HTR-8/SVneo (cell line): ENCODE measurements at regions not wholly inside any gene's neighbourhood (a gene's known extent, or its start where the extent isn't known, plus 50 kb on each side); places are given as distances from the start of the nearest gene placed in this dataset.

Experiments used
- DNase-seq: peaks from one replicate; pipeline ENCODE4 v3.0.0; 2011; ENCODE audit warnings: low spot score, mixed read lengths; ENCODE audit not compliant: insufficient read length
- FAIRE-seq: peaks from 2 replicates; lab custom pipeline; 2011; peaks lifted over from hg19 to GRCh38; lab: Jason Lieb, UNC

GRCh38 chr1:82896036-82896435 lies 1095.3 kb downstream of the ADGRL2 start:
- FAIRE-seq (no peak), DNase-seq (no peak)

DNA sequence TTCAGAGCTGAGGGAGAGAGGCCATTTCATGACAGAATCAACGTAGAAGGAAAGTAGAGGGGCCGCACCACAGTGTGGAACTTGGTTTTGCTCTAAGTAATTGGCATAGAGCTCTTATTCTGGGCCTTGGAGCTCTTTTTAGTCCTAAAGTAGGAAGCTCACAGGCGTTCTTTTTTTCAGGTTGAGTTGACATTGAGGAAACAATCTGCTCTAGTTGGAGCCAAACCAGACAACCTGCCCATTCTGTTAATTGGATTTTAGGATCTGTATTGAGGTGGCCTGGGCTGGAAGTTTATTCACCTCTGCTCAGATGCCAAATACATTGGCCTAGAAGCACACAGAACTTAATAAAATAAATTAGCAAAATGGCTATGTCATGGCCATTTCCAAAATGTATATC lies 1093.9 kb downstream of the ADGRL2 start:
- DNase-seq (no peak), FAIRE-seq (no peak)

GRCh38 chr1:82893712-82894470 lies 1093.2 kb downstream of the ADGRL2 start:
- DNase-seq (no peak), FAIRE-seq (no peak)

- no peak for DNase-seq
- FAIRE-seq, result no peak
These were observed 1079.8 kb downstream of the ADGRL2 start for GRCh38 chr1:82880506-82880905.

DNA sequence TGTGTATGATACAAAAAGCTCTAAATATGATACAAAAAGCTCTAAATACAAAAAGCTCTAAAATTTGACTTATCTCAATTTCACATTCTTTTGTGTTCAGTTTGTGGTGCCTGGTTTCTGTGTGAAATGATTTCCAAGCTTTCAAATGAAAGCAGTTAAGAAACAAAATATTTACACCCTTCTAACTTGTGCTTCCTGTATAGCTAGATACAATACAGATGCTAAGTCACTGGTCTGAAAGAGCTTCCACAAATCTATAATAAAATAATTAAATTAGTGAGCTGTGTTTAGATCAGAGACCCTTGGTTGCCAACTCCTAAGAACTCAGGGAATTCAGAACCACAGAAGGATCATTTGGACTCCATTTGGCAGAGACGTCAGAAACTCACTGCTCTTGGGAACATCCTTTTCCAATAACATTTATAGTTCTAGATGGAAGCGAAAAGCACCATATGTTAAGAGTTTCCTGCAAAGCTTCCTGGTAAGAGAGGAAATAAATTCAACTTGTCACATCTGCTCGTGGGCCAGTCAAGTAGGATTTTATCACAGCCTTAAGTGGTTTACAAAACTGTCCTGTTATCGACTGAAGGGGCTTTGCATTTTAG lies 1079.1 kb downstream of the ADGRL2 start:
- DNase-seq (no peak), FAIRE-seq (no peak)

DNA sequence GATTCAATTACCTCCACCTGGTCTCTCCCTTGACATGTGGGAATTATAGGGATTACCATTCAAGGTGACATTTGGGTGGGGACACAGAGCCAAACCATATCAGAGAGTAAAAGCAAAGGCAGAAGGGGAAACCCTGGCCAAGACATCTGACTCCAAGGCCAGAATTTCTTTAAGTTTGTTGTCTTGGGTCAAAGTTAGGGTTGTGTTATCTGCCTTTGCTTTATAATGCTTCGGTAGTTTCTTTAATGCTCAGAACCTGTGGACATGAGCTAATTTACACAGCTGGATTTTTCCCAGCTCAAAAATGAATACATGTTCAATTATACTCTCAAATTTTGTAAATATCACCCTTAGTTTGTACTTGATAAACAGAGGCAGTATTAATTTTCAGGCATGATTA lies 1074.4 kb downstream of the ADGRL2 start:
- DNase-seq, result no peak

DNA sequence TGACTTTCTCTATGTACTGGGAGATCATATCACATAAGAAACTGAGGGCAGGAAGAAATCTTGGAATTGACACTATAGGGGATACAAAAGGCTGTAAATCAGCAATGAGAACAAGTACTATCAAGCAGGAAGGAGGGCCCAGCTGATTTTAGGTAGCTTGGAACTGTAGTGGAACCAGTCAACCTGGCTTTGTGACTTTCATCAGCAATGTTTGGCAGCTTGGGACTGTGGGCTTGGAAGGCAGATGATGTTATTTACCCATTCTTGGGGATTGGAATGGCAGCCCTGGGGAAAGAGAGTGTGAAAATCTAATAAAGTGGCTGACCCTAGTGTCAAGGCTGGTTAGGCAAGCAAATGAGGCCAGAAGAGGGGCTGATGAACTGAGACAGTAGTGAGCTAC lies 1073.3 kb downstream of the ADGRL2 start:
- DNase-seq, result no peak
- no peak for FAIRE-seq

More for the DNA sequence above, 1074.4 kb downstream of the ADGRL2 start:
- FAIRE-seq, result no peak

GRCh38 chr1:82870332-82870731 lies 1069.6 kb downstream of the ADGRL2 start:
- DNase-seq (no peak), FAIRE-seq (no peak)

DNA sequence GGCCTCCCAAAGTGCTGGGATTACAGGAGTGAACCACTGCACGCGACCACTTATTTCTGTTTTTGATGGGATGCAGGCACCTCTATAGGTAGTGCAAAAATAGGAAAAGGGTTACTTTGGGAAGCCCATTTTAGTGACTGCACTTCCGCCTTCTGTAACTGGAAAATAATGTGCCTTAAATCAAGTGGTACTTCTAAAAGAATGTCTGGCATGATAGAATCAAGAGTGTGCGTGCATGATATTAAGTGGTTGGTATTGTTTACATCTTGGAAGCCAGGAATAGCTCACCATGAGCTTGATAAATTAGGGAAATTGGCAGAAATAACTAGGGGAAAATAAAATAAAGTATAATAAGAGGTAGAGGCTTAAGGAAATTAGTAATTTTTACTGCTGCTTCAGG lies 1067.0 kb downstream of the ADGRL2 start:
- DNase-seq, result no peak
- FAIRE-seq, result no peak

DNA sequence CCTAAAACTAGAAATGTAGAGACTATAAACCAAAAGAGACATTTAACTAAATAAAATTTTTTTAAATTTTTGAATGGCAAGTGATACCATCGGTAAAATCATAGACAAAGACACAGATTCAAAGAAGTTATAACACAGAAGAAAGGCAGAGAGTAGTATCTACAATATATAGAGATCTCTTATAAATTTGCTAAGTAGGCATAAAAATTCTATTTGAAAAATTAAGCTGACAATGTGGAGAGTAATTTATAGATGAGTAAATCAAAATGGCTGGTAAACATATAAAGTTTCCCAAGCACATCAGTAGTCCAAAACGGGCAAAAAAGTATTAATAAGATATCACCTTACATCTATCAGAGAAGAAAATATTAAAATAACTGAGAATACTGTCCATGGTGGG lies 1061.0 kb downstream of the ADGRL2 start:
- no peak for DNase-seq
- no peak for FAIRE-seq

DNA sequence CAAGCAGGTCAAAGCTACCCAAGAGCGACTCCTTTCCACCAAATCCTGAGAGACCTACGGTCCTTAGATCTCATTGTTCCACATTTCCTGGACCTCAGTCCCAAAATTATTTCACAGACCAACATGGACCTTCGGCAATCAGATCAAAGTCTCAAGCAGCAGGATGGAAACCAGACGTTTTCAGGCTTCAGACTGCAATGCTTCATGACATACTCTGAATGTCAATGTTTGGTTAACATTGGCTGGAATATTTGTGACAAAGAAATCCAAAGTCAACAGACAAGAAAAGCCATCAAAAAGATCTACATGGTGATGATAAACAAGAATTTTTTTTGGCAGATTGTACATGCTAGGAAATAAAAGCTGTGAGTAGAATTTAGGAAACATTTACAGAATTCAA lies 1057.3 kb downstream of the ADGRL2 start:
- DNase-seq (no peak), FAIRE-seq (no peak)

- DNase-seq, result no peak
- no peak for FAIRE-seq
These were observed 1048.7 kb downstream of the ADGRL2 start for GRCh38 chr1:82849460-82849859.

DNA sequence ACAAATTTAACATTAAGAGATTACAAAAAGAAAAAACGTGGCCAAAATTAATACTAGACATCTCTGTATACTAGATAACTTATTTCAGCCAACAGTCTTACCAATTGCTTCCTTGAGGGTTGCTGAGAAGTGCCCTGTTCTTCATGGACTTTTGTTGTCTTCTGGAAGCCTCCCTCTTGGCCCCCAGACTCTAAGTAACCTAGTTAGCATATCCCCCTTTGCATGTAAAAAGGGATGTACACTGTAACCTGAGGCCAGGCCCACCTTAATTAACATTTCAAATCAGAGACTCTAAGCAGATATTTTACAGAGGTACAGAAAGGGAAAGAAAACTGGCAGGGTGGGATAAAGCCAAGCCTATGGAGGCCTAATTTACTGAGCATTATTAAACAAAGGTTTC lies 1047.3 kb downstream of the ADGRL2 start:
- no peak for FAIRE-seq
- DNase-seq, result no peak

DNA sequence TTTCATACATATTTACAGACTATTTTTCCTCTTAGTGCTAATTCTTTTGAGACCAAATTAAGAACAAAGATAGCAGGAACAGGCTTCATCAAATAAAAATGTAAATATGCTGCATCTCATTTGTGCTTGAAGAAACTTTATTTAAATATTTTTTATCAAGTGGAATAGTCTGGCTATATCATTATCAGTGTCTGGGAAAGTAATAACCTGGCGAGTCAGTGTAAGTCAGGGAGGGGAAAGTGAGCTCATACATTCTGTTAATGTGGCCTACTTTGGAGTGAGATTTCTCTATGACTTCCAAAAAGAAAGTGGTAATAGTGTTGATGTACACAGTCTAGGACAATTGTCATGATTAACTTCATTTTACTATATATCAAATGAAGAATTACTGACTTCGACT lies 1045.1 kb downstream of the ADGRL2 start:
- no peak for DNase-seq
- no peak for FAIRE-seq

- DNase-seq, result no peak
- no peak for FAIRE-seq
These were observed 1044.4 kb downstream of the ADGRL2 start for GRCh38 chr1:82844911-82845827.

DNA sequence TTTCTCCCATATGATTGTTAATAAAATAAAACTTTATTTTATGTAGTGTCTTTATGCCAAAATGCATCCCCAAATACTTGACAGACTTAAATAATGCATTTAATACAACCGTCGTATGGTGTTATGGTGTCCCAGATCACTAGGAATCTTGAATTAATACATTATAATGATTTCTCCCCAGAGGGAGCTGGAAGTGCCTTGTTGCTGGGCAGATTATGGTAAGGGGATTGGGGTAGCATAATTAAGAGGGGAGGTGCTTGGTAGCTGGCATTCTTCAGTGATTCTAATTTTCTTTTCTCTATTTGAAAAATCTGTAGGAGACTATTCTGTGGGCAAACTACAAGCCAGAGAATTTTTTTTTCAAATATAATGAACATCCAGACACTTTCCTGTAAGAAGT lies 1043.7 kb downstream of the ADGRL2 start:
- FAIRE-seq (no peak), DNase-seq (no peak)

DNA sequence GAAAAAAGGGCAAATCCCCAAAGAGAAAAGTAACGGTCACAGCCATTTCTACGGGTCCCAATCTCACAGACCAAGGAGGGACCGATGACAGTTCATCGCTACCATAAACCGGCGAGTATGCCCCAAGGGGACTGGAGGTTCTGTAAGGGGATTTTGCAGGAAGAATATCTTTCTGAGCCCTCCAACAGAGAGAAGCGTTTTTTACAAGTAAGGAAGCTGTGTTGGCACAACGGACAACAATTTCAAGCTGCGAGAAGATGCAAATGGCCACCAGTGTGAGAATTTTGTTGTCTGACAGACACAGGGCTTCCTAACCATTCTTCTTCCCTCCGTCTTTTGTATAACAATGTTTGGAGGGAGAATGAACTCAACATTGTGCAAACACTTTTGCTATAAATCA lies 1043.1 kb downstream of the ADGRL2 start:
- FAIRE-seq (no peak), DNase-seq (no peak)

- no peak for DNase-seq
- no peak for FAIRE-seq
These were observed 1039.5 kb downstream of the ADGRL2 start for GRCh38 chr1:82840192-82840591.

DNA sequence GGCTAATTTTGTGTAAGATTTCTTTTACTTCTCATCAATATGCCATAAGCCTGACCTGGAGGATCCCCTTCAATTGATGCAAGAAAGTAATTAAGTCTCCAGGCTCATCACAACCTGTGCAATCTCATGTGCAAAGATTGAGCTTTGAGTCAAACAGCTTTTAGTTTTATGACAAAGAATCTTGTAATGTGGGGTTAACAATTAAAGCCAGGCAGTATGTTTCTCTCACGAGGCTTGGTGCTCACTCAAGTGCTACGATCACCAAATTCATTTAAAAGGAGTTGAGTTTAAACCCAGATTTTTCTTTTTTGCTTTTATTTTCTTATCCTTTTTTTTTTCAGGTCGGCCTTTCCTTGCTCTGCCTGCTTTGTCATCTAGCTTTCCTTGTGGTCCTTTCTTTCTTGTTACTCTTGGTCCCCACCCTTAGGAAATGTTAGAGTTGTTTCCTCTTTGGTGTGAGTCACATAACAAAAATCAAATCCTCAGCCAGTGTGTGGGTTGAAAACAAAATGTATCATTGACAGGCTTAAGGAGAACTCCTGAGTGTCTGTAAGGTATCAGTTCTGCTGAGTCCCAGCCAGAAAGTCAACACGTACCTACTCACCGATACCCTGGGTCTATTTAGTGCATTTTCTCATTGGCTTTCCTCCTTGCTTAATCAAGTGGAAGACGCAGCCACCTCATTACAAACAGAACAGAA lies 1037.2 kb downstream of the ADGRL2 start:
- no peak for FAIRE-seq

GRCh38 chr1:82836973-82837680 lies 1036.4 kb downstream of the ADGRL2 start:
- no peak for DNase-seq
- no peak for FAIRE-seq

More for the DNA sequence above, 1037.2 kb downstream of the ADGRL2 start:
- DNase-seq, result no peak
